OCI-M1 (cell line): ENCODE measurements at regions not wholly inside any gene's neighbourhood (a gene's known extent, or its start where the extent isn't known, plus 50 kb on each side); places are given as distances from the start of the nearest gene placed in this dataset.

Source experiments
- DNase-seq: peaks from one replicate; lab custom pipeline; 2025; lab: John Stamatoyannopoulos, UW

- DNase-seq, result no peak
These were observed 136.2 kb upstream of the TMEM106B start for GRCh38 chr7:12074889-12075288.

GRCh38 chr7:12080006-12080405 lies 131.1 kb upstream of the TMEM106B start:
- DNase-seq, result no peak

GRCh38 chr7:12085516-12085915 lies 125.6 kb upstream of the TMEM106B start:
- no peak for DNase-seq

GRCh38 chr7:12089951-12090756 lies 120.9 kb upstream of the TMEM106B start:
- DNase-seq, result no peak

- DNase-seq, result no peak
These were observed 120.3 kb upstream of the TMEM106B start for GRCh38 chr7:12090757-12091221.

- DNase-seq, result no peak
These were observed 119.9 kb upstream of the TMEM106B start for GRCh38 chr7:12091231-12091630.

- DNase-seq, result peak; percentile 38
These were observed 118.5 kb upstream of the TMEM106B start for GRCh38 chr7:12092499-12093130.

GRCh38 chr7:12093365-12093764 lies 117.7 kb upstream of the TMEM106B start:
- no peak for DNase-seq

- no peak for DNase-seq
These were observed 116.7 kb upstream of the TMEM106B start for GRCh38 chr7:12094365-12094921.

GRCh38 chr7:12102126-12102525 lies 109.0 kb upstream of the TMEM106B start:
- DNase-seq, result no peak

GRCh38 chr7:12102527-12102926 lies 108.6 kb upstream of the TMEM106B start:
- DNase-seq, result no peak

GRCh38 chr7:12103948-12104347 lies 107.1 kb upstream of the TMEM106B start:
- DNase-seq, result no peak

GRCh38 chr7:12107381-12107780 lies 103.7 kb upstream of the TMEM106B start:
- DNase-seq, result no peak

- DNase-seq, result no peak
These were observed 103.2 kb upstream of the TMEM106B start for GRCh38 chr7:12107841-12108254.

GRCh38 chr7:12110425-12110824 lies 100.7 kb upstream of the TMEM106B start:
- DNase-seq, result no peak

GRCh38 chr7:12111422-12112405 lies 99.4 kb upstream of the TMEM106B start:
- DNase-seq, result peak; percentile 31

GRCh38 chr7:12117170-12117569 lies 93.9 kb upstream of the TMEM106B start:
- no peak for DNase-seq

- DNase-seq, result no peak
These were observed 91.3 kb upstream of the TMEM106B start for GRCh38 chr7:12119620-12120303.

- DNase-seq, result no peak
These were observed 90.5 kb upstream of the TMEM106B start for GRCh38 chr7:12120632-12121031.

GRCh38 chr7:12123172-12123571 lies 87.9 kb upstream of the TMEM106B start:
- no peak for DNase-seq

- DNase-seq, result no peak
These were observed 87.1 kb upstream of the TMEM106B start for GRCh38 chr7:12124028-12124427.
